ENCODE measurements at regions not wholly inside any gene's neighbourhood (a gene's known extent, or its start where the extent isn't known, plus 50 kb on each side); places are given as distances from the start of the nearest gene placed in this dataset.

DNA sequence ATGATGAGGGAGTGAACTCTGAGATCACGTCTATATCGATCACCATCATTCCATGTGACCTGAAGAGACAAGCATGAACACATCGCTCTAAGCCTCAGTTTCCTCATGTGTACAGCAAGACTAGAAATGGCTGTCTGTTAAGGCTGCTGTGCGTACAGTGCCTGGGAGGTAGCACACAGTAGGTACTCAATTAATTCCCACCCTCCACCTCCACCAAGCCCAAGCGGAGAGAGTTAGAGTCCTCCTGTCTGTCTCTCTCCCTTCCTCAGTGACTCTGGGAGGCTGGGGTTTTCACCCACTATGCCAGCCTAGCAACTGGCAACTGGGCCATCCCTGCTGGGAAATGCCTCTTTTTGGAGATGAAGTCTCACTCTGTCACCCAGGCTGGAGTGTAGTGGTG is 318.3 kb upstream of the CCL2 start:
- Mint-ChIP-seq H3K9me3 (peaks cover 78% of the 10 kb centered on the region), H3K4me1 (ENCODE audit: low read depth) (no peaks in the 10 kb centered on the region), H3K4me3 (no peak overlapping the region), H3K27ac (no peak overlapping the region), H3K27me3 (ENCODE audit: insufficient read depth) (peaks cover 2% of the 10 kb centered on the region; the same call in 1 of the 2 replicates), H3K36me3 (ENCODE audit: low read depth) (no peaks in the 10 kb centered on the region)
- TF ChIP-seq, protein P1, sequence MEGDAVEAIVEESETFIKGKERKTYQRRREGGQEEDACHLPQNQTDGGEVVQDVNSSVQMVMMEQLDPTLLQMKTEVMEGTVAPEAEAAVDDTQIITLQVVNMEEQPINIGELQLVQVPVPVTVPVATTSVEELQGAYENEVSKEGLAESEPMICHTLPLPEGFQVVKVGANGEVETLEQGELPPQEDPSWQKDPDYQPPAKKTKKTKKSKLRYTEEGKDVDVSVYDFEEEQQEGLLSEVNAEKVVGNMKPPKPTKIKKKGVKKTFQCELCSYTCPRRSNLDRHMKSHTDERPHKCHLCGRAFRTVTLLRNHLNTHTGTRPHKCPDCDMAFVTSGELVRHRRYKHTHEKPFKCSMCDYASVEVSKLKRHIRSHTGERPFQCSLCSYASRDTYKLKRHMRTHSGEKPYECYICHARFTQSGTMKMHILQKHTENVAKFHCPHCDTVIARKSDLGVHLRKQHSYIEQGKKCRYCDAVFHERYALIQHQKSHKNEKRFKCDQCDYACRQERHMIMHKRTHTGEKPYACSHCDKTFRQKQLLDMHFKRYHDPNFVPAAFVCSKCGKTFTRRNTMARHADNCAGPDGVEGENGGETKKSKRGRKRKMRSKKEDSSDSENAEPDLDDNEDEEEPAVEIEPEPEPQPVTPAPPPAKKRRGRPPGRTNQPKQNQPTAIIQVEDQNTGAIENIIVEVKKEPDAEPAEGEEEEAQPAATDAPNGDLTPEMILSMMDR (IDR thresholded peaks at IDR 0.05) = no peak
- DNase-seq = no peak

DNA sequence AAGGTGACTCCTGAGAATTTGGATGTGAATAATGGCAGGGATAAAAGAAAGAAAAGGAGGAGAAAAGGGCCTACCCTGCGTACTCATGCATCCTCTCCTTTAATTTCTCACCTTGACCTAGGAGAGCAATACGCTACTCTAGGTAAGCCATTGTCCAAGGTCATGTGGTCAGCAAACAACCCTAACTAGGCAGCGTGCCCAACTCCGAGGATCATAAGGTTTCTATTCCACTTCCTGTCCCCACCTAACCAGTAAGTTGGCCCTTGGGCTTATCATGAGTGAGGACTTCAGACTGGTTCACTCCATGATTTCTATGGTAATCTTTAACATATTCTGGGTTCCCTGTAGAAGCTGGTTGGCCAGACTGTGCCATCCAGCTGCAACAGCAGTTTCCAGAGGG is 315.1 kb upstream of the CCL2 start:
- peaks cover 65% of the 10 kb centered on the region for H3K9me3 Mint-ChIP-seq
- H3K4me3 Mint-ChIP-seq = no peak overlapping the region
- H3K36me3 Mint-ChIP-seq (ENCODE audit: low read depth) = peaks cover 5% of the 10 kb centered on the region; the same call in 1 of the 2 replicates
- TF ChIP-seq, protein P1 (IDR thresholded peaks at IDR 0.05) = no peak
- H3K27me3 Mint-ChIP-seq (ENCODE audit: insufficient read depth) = no peaks in the 10 kb centered on the region
- no peak for DNase-seq
- H3K27ac Mint-ChIP-seq = no peak overlapping the region
- H3K4me1 Mint-ChIP-seq (ENCODE audit: low read depth) = no peaks in the 10 kb centered on the region

DNA sequence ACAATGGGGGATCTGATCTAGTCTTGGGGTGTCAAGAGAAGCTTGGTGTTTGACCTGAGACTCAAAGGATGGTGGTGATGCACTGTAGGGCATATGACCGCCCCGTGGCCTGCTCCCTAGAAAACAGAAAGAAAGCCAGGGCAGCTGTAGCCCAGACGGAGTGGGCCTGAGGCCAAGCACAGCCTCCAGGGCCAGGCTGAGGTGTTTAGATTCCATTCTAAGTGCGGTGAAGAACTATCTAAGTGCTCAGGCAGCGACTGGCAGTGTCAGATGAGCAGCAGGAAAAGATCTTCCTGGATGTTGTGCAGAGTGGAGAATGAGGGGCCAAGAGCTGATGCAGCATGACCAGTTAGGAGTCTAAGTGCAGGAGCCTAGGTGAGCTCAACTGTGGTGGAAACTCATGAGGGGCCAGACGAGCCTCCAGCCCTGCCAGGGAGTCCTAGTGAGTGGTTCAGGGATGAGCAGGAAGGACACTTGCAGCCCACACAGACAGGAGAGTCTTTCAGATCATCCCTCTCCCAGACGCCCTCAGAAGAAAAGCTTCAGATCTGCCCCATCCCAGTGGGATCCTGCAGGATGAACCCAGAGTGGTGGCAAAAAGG is 314.2 kb upstream of the CCL2 start:
- peaks cover 60% of the 10 kb centered on the region for H3K9me3 Mint-ChIP-seq
- DNase-seq = no peak
- H3K27ac Mint-ChIP-seq = no peak overlapping the region
- no peaks in the 10 kb centered on the region for H3K4me1 Mint-ChIP-seq (ENCODE audit: low read depth)
- TF ChIP-seq, protein P1 (IDR thresholded peaks at IDR 0.05) = no peak
- no peak overlapping the region for H3K4me3 Mint-ChIP-seq
- no peaks in the 10 kb centered on the region for H3K27me3 Mint-ChIP-seq (ENCODE audit: insufficient read depth)
- peaks cover 5% of the 10 kb centered on the region; the same call in 1 of the 2 replicates for H3K36me3 Mint-ChIP-seq (ENCODE audit: low read depth)

DNA sequence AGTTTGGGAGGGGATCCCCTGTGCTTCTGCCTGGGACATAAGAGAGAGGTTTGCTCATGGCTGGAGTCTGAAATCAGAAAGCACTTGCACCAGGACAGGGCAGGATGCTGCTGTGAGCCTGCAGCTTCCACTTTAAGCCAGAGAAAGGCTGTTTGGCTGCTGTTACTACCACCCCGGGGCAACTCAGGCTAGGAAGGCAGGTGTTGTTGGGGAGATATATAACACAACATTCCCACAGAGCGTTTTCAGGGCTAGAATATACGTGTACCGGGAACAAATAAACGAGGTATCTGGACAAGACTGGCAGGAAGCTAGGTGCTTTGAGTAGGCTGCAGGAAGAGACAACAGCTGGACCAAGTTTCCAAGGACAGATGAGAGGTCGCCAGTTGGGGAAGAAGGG is 313.3 kb upstream of the CCL2 start:
- no peak overlapping the region for H3K27ac Mint-ChIP-seq
- DNase-seq = no peak
- H3K4me1 Mint-ChIP-seq (ENCODE audit: low read depth) = no peaks in the 10 kb centered on the region
- peaks cover 5% of the 10 kb centered on the region; the same call in 1 of the 2 replicates for H3K36me3 Mint-ChIP-seq (ENCODE audit: low read depth)
- H3K4me3 Mint-ChIP-seq = no peak overlapping the region
- no peaks in the 10 kb centered on the region for H3K27me3 Mint-ChIP-seq (ENCODE audit: insufficient read depth)
- TF ChIP-seq, protein P1 (IDR thresholded peaks at IDR 0.05) = no peak
- peaks cover 61% of the 10 kb centered on the region for H3K9me3 Mint-ChIP-seq

DNA sequence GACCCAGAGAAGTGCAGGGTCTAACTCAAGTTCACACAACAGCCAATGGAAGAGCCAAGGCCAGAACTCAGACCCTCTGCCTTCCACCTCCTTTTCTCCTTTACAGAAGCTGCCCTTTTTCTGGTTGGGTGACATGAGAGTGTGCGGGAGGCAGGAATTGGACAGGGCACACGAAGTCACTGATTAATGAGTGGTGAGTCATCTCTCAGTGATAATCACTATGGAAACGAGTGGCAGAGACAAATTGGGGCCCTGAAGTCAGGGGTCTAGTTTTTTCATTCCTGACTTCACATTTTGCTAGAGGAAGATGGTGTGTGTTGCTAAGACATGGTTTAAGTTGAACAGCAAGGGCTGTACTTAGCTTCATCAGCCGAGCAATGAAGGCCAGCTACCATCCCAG is 312.7 kb upstream of the CCL2 start:
- DNase-seq = no peak
- no peak overlapping the region for H3K27ac Mint-ChIP-seq
- H3K9me3 Mint-ChIP-seq = peaks cover 62% of the 10 kb centered on the region
- TF ChIP-seq, protein P1 (IDR thresholded peaks at IDR 0.05) = no peak
- no peaks in the 10 kb centered on the region for H3K4me1 Mint-ChIP-seq (ENCODE audit: low read depth)
- H3K27me3 Mint-ChIP-seq (ENCODE audit: insufficient read depth) = no peaks in the 10 kb centered on the region
- H3K4me3 Mint-ChIP-seq = no peak overlapping the region
- peaks cover 5% of the 10 kb centered on the region; the same call in 1 of the 2 replicates for H3K36me3 Mint-ChIP-seq (ENCODE audit: low read depth)
